H1 (cell line): ENCODE measurements at regions not wholly inside any gene's neighbourhood (a gene's known extent, or its start where the extent isn't known, plus 50 kb on each side); places are given as distances from the start of the nearest gene placed in this dataset.

ENCODE experiments used
- CEBPB ChIP-seq: IDR thresholded peaks from 2 replicates; pipeline ENCODE4 v1.6.1; 2012; ENCODE audit warnings: low read depth, low read length
- SIX5 ChIP-seq: IDR thresholded peaks from 2 replicates; pipeline ENCODE4 v1.6.1; 2011; ENCODE audit warnings: mild to moderate bottlenecking, low read depth, low read length

DNA sequence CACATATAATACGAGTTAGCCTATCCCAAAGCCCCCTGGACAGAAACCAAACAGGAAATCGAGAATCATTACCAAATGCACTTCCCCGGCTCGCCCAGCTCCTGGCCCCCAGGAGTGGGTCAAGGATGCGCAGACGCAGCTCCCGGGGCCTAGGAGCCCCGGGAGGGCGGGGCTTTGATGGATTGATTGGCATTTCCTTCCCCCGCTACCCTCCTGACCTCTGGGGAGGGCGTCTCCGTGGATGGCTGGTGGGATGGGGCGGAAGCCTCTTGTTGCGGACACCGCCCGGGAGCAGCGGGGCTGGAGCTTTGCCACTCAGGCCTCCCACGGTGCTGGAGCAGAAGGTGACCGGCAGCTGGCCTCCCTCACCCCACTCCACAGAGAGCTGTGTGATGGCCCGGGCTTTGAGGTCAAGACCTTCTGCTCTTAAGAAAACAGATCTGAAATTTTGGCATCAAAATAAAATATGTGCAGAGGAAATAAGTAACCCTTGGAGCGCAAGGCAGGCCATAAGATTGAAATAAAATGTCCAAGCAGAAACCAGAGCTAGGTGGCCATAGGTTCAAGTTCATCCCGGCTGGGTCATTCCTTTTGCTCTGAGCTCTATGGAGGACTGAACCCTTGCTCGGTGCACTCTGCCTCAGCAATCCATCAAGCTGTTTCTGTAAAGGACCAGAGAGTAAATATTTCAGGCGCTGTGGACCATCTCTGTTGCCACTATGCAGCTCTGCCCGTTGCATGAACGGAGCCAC is 262.3 kb downstream of the SOX9 start (continued):
- TF ChIP-seq SIX5 = no peak
- TF ChIP-seq CEBPB = no peak
